SU-DHL-6 (cell line): ENCODE measurements at regions not wholly inside any gene's neighbourhood (a gene's known extent, or its start where the extent isn't known, plus 50 kb on each side); places are given as distances from the start of the nearest gene placed in this dataset.

Experiments
- CTCF ChIP-seq: fragments of 200-600 bp; sonication (generic); IDR thresholded peaks from one replicate; pipeline ENCODE4 v1.5.1; 2017; ENCODE audit warnings: antibody characterized with exemption, mild to moderate bottlenecking, low read length, moderate library complexity; ENCODE audit not compliant: insufficient read depth, poor library complexity, severe bottlenecking
- EZH2phosphoT487 ChIP-seq: fragments of 200-600 bp; sonication (generic), shearing (Covaris generic); conservative IDR thresholded peaks from 2 replicates; pipeline ENCODE4 v1.6.1; 2018; ENCODE audit warnings: mild to moderate bottlenecking, antibody characterized with exemption, low read length, moderate library complexity, mixed read lengths

- TF ChIP-seq CTCF (no peak), EZH2phosphoT487 (no peak)
Measured at GRCh38 chr18:26709897-26710296, 155.6 kb downstream of the AQP4 start.
